H9 (cell line): ENCODE measurements at regions not wholly inside any gene's neighbourhood (a gene's known extent, or its start where the extent isn't known, plus 50 kb on each side); places are given as distances from the start of the nearest gene placed in this dataset.
"Not testable (repeated sequence)": the region's sequence is repeated elsewhere in the genome, so short reads cannot be mapped to it uniquely, and the experiment has no call there.

Experiments
- DNase-seq: peaks from one replicate; pipeline ENCODE4 v3.0.0-alpha.2; 2017
- H2AFZ ChIP-seq: one replicate; pipeline ENCODE4 v1.6.1; 2013; ENCODE audit warnings: mild to moderate bottlenecking, low read length, control low read depth, moderate library complexity
- H2AK5ac ChIP-seq: 2 replicates; pipeline ENCODE4 v1.6.1; 2013; ENCODE audit warnings: low read length, control low read depth, mixed read lengths; ENCODE audit not compliant: insufficient read length
- H2BK120ac ChIP-seq: one replicate; pipeline ENCODE4 v1.6.1; 2013; ENCODE audit warnings: low read depth, mild to moderate bottlenecking, low read length, control low read depth, inconsistent platforms; ENCODE audit not compliant: poor library complexity, severe bottlenecking
- H2BK12ac ChIP-seq: 2 replicates; pipeline ENCODE4 v1.6.1; 2013; ENCODE audit warnings: low read length, control low read depth, mixed read lengths, low read depth; ENCODE audit not compliant: insufficient read length
- H2BK15ac ChIP-seq: 2 replicates; pipeline ENCODE4 v1.6.1; 2013; ENCODE audit warnings: low read depth, low read length, control low read depth
- H2BK20ac ChIP-seq: one replicate; pipeline ENCODE4 v1.6.1; 2013; ENCODE audit warnings: low read depth, mild to moderate bottlenecking, low read length, control low read depth, inconsistent platforms; ENCODE audit not compliant: poor library complexity, severe bottlenecking
- H2BK5ac ChIP-seq: 2 replicates; pipeline ENCODE4 v1.6.1; 2013; ENCODE audit warnings: low read length, control low read depth, mixed read lengths; ENCODE audit not compliant: insufficient read length
- H3K14ac ChIP-seq: 2 replicates; pipeline ENCODE4 v1.6.1; 2013; ENCODE audit warnings: low read length, control low read depth; ENCODE audit not compliant: insufficient read depth
- H3K18ac ChIP-seq: 2 replicates; pipeline ENCODE4 v1.6.1; 2013; ENCODE audit warnings: low read depth, mild to moderate bottlenecking, mixed read lengths, low read length, control low read depth; ENCODE audit not compliant: insufficient read length
- H3K23ac ChIP-seq: 2 replicates; pipeline ENCODE4 v1.6.1; 2013; ENCODE audit warnings: low read length, control low read depth, mixed read lengths, low read depth; ENCODE audit not compliant: insufficient read length
- H3K23me2 ChIP-seq: 2 replicates; pipeline ENCODE4 v1.6.1; 2013; ENCODE audit warnings: low read depth, mild to moderate bottlenecking, mixed read lengths, low read length, control low read depth; ENCODE audit not compliant: insufficient read length, poor library complexity, severe bottlenecking
- H3K27ac ChIP-seq: 2 replicates; pipeline ENCODE4 v1.5.1; 2013; ENCODE audit warnings: low read length, control low read depth, mixed read lengths, low read depth; ENCODE audit not compliant: insufficient read length
- H3K27me3 ChIP-seq: 2 replicates; pipeline ENCODE4 v1.6.1; 2013; ENCODE audit warnings: low read length, control low read depth, inconsistent platforms; ENCODE audit not compliant: insufficient read depth
- H3K4ac ChIP-seq: 2 replicates; pipeline ENCODE4 v1.6.1; 2013; ENCODE audit warnings: low read depth, mild to moderate bottlenecking, control low read depth, inconsistent platforms, low read length, moderate library complexity
- H3K4me1 ChIP-seq: 2 replicates; pipeline ENCODE4 v1.6.1; 2013; ENCODE audit warnings: low read length, control low read depth, inconsistent platforms; ENCODE audit not compliant: insufficient read depth
- H3K4me2 ChIP-seq: 2 replicates; pipeline ENCODE4 v1.6.1; 2013; ENCODE audit warnings: low read length, control low read depth, mixed read lengths; ENCODE audit not compliant: insufficient read length, insufficient read depth
- H3K56ac ChIP-seq: 2 replicates; pipeline ENCODE4 v1.6.1; 2013; ENCODE audit warnings: low read depth, mild to moderate bottlenecking, mixed read lengths, low read length, control low read depth; ENCODE audit not compliant: insufficient read length
- H3K79me1 ChIP-seq: 2 replicates; pipeline ENCODE4 v1.6.1; 2013; ENCODE audit warnings: low read depth, mild to moderate bottlenecking, moderate library complexity, low read length, control low read depth, inconsistent platforms; ENCODE audit not compliant: insufficient read depth, poor library complexity, severe bottlenecking
- H3K79me2 ChIP-seq: 2 replicates; pipeline ENCODE4 v1.6.1; 2013; ENCODE audit warnings: low read length, control low read depth, inconsistent platforms; ENCODE audit not compliant: insufficient read depth
- H3K9ac ChIP-seq: 2 replicates; pipeline ENCODE4 v1.6.1; 2013; ENCODE audit warnings: low read length, control low read depth, mixed read lengths; ENCODE audit not compliant: insufficient read length; ENCODE audit errors: extremely low read depth
- H3K9me3 ChIP-seq: one replicate; pipeline ENCODE4 v1.6.1; 2013; ENCODE audit warnings: low read depth, low read length, inconsistent platforms; ENCODE audit not compliant: control insufficient read depth
- H3T11ph ChIP-seq: one replicate; pipeline ENCODE4 v1.6.1; 2013; ENCODE audit warnings: mild to moderate bottlenecking, low read length, control low read depth, inconsistent platforms
- H4K20me1 ChIP-seq: one replicate; pipeline ENCODE4 v1.6.1; 2013; ENCODE audit not compliant: control insufficient read depth, insufficient read length, insufficient read depth
- H4K5ac ChIP-seq: 2 replicates; pipeline ENCODE4 v1.6.1; 2013; ENCODE audit warnings: low read depth, mild to moderate bottlenecking, mixed read lengths, low read length, control low read depth; ENCODE audit not compliant: insufficient read length
- H4K8ac ChIP-seq: replicated peaks from 2 replicates; pipeline ENCODE4 v1.6.1; 2013; ENCODE audit warnings: low read length, control low read depth, mixed read lengths, low read depth; ENCODE audit not compliant: insufficient read length
- H4K91ac ChIP-seq: 2 replicates; pipeline ENCODE4 v1.6.1; 2013; ENCODE audit warnings: low read depth, mild to moderate bottlenecking, moderate library complexity, mixed read lengths, low read length, control low read depth; ENCODE audit not compliant: insufficient read length
- H3K27ac Mint-ChIP-seq, 3 experiments: 2 replicates in 2 of 3; 3 replicates in 1 of 3; pipeline ENCODE4 v1.8.0; 2020 to 2021; ENCODE audit warnings: mixed read lengths in 3 of 3, mild to moderate bottlenecking in 1 of 3, moderate library complexity in 1 of 3
- H3K27me3 Mint-ChIP-seq: 2 replicates; pipeline ENCODE4 v1.8.0; 2021; ENCODE audit warnings: low read depth, mild to moderate bottlenecking, moderate library complexity, mixed read lengths
- H3K36me3 Mint-ChIP-seq, 3 experiments: 2 replicates in 2 of 3; 3 replicates in 1 of 3; pipeline ENCODE4 v1.8.0; 2020 to 2021; ENCODE audit warnings: low read depth in 3 of 3, mixed read lengths in 3 of 3; ENCODE audit not compliant: insufficient read depth in 1 of 3
- H3K4me1 Mint-ChIP-seq, 2 experiments: 2 replicates each; pipeline ENCODE4 v1.8.0; 2020; ENCODE audit warnings: mixed read lengths in 2 of 2
- H3K4me3 Mint-ChIP-seq, 2 experiments: 2 replicates in 1 of 2; 3 replicates in 1 of 2; pipeline ENCODE4 v1.8.0; 2020 to 2021; ENCODE audit warnings: mild to moderate bottlenecking in 2 of 2, mixed read lengths in 2 of 2, moderate library complexity in 1 of 2
- H3K9me3 Mint-ChIP-seq, 2 experiments: 2 replicates in 1 of 2; 3 replicates in 1 of 2; pipeline ENCODE4 v1.8.0; 2020; ENCODE audit warnings: mild to moderate bottlenecking in 2 of 2, mixed read lengths in 2 of 2, moderate library complexity in 1 of 2
- WGBS: extraction: QIAGEN DNeasy Blood & Tissue Kit; methylation state at CpG from one replicate; pipeline ENCODE4 v1.1.7; 2013; ENCODE audit warnings: missing lambda C conversion rate, low lambda C conversion rate, mixed read lengths; ENCODE audit not compliant: insufficient read length; ENCODE audit errors: extremely low coverage; 5-methylcytosine and 5-hydroxymethylcytosine counted together

DNA sequence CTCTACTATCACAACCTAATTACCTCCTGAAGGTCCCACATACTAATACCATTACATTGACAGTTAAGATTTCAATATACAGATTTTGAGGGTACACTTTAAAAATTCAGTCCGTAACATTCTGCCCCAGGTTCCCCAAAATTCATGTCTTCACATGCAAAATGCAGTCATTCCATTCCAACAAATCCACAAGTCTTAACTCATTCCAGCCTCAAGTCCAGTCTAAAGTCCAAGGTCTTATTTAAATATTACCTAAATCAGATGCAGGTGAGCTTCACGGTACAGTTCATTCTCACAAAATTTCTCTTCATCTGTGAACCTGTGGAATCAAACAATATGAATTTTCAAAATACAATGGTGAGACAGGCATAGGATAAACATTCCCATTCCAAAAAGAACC lies 1332.0 kb downstream of the CDH12 start:
- not testable (repeated sequence) for H3K14ac ChIP-seq, H3K23me2 ChIP-seq, H3K9me3 Mint-ChIP-seq, H2BK120ac ChIP-seq, H3K9me3 ChIP-seq, H3K27ac ChIP-seq, H3K27me3 Mint-ChIP-seq, H3K4ac ChIP-seq, H2AK5ac ChIP-seq, H2BK12ac ChIP-seq, DNase-seq, H3K18ac ChIP-seq, H3K4me2 ChIP-seq, H2BK15ac ChIP-seq, H4K8ac ChIP-seq, H3K23ac ChIP-seq, H3K36me3 Mint-ChIP-seq, H2BK5ac ChIP-seq, H3K79me1 ChIP-seq, H4K91ac ChIP-seq, H3T11ph ChIP-seq, H3K4me3 Mint-ChIP-seq, H3K4me1 ChIP-seq, H3K79me2 ChIP-seq, H3K27me3 ChIP-seq, H4K20me1 ChIP-seq, H2BK20ac ChIP-seq, H3K56ac ChIP-seq, H2AFZ ChIP-seq, H3K9ac ChIP-seq, H4K5ac ChIP-seq, H3K27ac Mint-ChIP-seq, H3K4me1 Mint-ChIP-seq
- no CpG with 5 or more reads among the region's 2 CpGs for WGBS

DNA sequence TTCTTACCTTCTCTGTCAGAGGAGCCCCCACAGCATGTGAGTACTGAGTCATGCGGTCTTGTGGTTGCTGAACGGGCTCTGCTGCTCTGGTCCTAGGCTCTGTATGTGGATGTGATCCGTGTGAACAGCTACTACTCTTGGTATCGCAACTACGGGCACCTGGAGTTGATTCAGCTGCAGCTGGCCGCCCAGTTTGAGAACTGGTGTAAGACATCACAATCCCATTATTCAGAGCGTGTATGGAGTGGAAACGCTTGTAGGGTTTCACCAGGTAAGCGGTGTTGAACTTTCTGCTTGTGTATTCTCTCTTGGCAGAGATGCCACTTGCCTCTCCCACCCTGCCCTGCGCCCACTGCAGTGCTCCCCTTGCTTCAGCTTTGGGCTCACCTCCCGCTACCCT lies 1356.2 kb downstream of the CDH12 start:
- not testable (repeated sequence) for H3K4me3 Mint-ChIP-seq, H3K9me3 Mint-ChIP-seq, H3K79me2 ChIP-seq

More for the DNA sequence above, 1356.2 kb downstream of the CDH12 start:
- H3K36me3 Mint-ChIP-seq = peaks cover 4 to 13% (median 10%) of the 10 kb centered on the region in 3 experiments
- not testable (repeated sequence) for H2BK5ac ChIP-seq, H3K27me3 Mint-ChIP-seq, H3K56ac ChIP-seq, H3K27ac Mint-ChIP-seq, H3K27ac ChIP-seq, H3K9ac ChIP-seq, H3K9me3 ChIP-seq, H4K5ac ChIP-seq, H2BK120ac ChIP-seq, H3K14ac ChIP-seq, H4K91ac ChIP-seq, H3K79me1 ChIP-seq, H2AK5ac ChIP-seq, H3T11ph ChIP-seq, H2BK20ac ChIP-seq, H3K4ac ChIP-seq, H2BK12ac ChIP-seq, H2AFZ ChIP-seq, H3K4me1 ChIP-seq, DNase-seq, H3K4me2 ChIP-seq, H4K8ac ChIP-seq, H2BK15ac ChIP-seq, H3K18ac ChIP-seq, H4K20me1 ChIP-seq, H3K23me2 ChIP-seq, H3K27me3 ChIP-seq, H3K4me1 Mint-ChIP-seq, H3K23ac ChIP-seq
- WGBS = no CpG with 5 or more reads among the region's 11 CpGs
